ENCODE measurements at regions not wholly inside any gene's neighbourhood (a gene's known extent, or its start where the extent isn't known, plus 50 kb on each side); places are given as distances from the start of the nearest gene placed in this dataset.

DNA sequence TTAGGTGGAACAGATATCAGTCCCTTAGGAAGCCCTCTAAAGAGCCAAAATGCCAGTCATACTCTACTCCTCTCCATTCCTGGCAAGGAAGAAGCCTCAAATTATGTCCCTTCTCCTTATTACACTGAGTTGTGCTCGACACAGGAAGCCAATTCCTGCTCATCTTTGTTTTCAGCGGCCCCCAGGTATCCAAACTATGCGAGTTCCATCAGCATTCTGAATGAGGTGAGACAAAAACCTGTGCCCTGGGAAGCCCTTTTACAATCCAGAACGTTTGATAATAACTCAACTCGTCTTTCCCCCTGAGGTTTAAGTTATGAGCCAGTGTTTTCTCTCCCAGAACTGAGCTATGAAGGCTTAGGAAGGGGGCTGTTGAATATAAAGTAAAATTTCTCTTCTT, 580.5 kb downstream of the NXPH1 start:
- Histone ChIP-seq H4K20me1 (ENCODE audit: insufficient read depth, low read length) (no peaks in the 10 kb centered on the region), H3K4me3 (ENCODE audit: low read depth, low read length, poor library complexity, severe bottlenecking) (no peak overlapping the region), H3K9me2 (ENCODE audit: low read depth, low read length) (no peaks in the 10 kb centered on the region), H2AFZ (ENCODE audit: low read length) (no peak overlapping the region), H3K27me3 (ENCODE audit: insufficient read depth, low read length) (no peaks in the 10 kb centered on the region), H3K4me1 (ENCODE audit: insufficient read depth, low read length, severe bottlenecking) (no peaks in the 10 kb centered on the region), H3K4me2 (ENCODE audit: low read length) (no peak overlapping the region), H3F3A (ENCODE audit: insufficient read depth, low read length) (no peaks in the 10 kb centered on the region), H3K79me2 (ENCODE audit: insufficient read depth, low read length) (no peaks in the 10 kb centered on the region), H3K9me3 (ENCODE audit: low read length) (no peaks in the 10 kb centered on the region), H3K27ac (ENCODE audit: low read depth, low read length, poor library complexity, severe bottlenecking) (no peak overlapping the region), H3K36me3 (ENCODE audit: insufficient read depth, low read length) (no peaks in the 10 kb centered on the region), H3K9ac (ENCODE audit: low read length) (no peak overlapping the region)
- TF ChIP-seq EZH2 (IDR thresholded peaks at IDR 0.05; ENCODE audit: borderline replicate concordance, low read length), result no peak
- TF ChIP-seq, protein P1, sequence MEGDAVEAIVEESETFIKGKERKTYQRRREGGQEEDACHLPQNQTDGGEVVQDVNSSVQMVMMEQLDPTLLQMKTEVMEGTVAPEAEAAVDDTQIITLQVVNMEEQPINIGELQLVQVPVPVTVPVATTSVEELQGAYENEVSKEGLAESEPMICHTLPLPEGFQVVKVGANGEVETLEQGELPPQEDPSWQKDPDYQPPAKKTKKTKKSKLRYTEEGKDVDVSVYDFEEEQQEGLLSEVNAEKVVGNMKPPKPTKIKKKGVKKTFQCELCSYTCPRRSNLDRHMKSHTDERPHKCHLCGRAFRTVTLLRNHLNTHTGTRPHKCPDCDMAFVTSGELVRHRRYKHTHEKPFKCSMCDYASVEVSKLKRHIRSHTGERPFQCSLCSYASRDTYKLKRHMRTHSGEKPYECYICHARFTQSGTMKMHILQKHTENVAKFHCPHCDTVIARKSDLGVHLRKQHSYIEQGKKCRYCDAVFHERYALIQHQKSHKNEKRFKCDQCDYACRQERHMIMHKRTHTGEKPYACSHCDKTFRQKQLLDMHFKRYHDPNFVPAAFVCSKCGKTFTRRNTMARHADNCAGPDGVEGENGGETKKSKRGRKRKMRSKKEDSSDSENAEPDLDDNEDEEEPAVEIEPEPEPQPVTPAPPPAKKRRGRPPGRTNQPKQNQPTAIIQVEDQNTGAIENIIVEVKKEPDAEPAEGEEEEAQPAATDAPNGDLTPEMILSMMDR (IDR thresholded peaks at IDR 0.05; ENCODE audit: low read length), result no peak

DNA sequence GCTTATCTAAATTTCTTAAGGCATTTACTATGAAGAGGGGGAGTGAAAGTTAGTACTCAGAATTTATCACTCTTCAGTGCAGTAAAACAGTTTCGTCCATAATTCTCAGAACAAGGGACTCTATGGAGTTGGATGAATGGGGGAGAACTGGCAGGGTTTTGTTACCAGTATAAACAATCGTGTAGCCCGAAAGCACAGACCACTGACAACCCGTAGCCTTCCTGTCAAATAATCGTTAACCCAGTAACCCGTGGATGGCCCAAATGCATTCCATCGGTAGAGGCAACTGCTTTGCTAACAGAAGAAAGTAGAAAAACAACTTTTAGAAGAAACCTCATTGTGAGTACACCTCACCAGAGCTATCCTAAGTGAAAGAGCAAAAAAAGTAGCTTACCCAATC, 583.9 kb downstream of the NXPH1 start:
- H3K79me2 ChIP-seq (ENCODE audit: insufficient read depth, low read length), result no peaks in the 10 kb centered on the region
- H3K9me3 ChIP-seq (ENCODE audit: low read length), result no peaks in the 10 kb centered on the region
- no peaks in the 10 kb centered on the region for H3K4me1 ChIP-seq (ENCODE audit: insufficient read depth, low read length, severe bottlenecking)
- H3K27ac ChIP-seq (ENCODE audit: low read depth, low read length, poor library complexity, severe bottlenecking), result no peak overlapping the region
- TF ChIP-seq EZH2 (IDR thresholded peaks at IDR 0.05; ENCODE audit: borderline replicate concordance, low read length), result no peak
- TF ChIP-seq, protein P1 (IDR thresholded peaks at IDR 0.05; ENCODE audit: low read length), result no peak
- no peak overlapping the region for H2AFZ ChIP-seq (ENCODE audit: low read length)
- H3K9ac ChIP-seq (ENCODE audit: low read length), result no peak overlapping the region
- no peak overlapping the region for H3K4me2 ChIP-seq (ENCODE audit: low read length)
- H3K4me3 ChIP-seq (ENCODE audit: low read depth, low read length, poor library complexity, severe bottlenecking), result no peak overlapping the region
- H3F3A ChIP-seq (ENCODE audit: insufficient read depth, low read length), result no peaks in the 10 kb centered on the region
- H3K27me3 ChIP-seq (ENCODE audit: insufficient read depth, low read length), result no peaks in the 10 kb centered on the region
- H3K9me2 ChIP-seq (ENCODE audit: low read depth, low read length), result no peaks in the 10 kb centered on the region
- H3K36me3 ChIP-seq (ENCODE audit: insufficient read depth, low read length), result no peaks in the 10 kb centered on the region
- H4K20me1 ChIP-seq (ENCODE audit: insufficient read depth, low read length), result no peaks in the 10 kb centered on the region

DNA sequence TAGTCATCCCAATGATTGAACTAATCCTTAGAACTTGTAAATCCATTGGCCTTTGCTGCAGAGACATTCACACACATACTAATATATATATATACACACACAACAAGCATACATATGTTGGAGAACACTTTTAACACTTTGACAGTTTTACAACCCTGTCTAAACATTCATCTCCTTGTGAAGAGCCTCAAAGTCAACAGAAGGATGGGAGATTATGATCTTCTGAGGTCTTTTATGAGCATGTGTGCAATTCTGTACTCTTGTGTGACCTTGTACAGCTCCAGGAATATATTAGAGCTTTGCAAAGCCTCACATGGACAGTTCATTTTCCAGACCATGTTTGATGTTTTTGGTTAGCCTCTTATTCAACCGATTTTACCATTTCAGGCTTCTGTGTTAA, 589.0 kb downstream of the NXPH1 start:
- no peak for TF ChIP-seq EZH2 (IDR thresholded peaks at IDR 0.05; ENCODE audit: borderline replicate concordance, low read length)
- TF ChIP-seq, protein P1 (IDR thresholded peaks at IDR 0.05; ENCODE audit: low read length), result no peak
- Histone ChIP-seq H3K9me2 (ENCODE audit: low read depth, low read length) (no peaks in the 10 kb centered on the region), H3K9ac (ENCODE audit: low read length) (no peak overlapping the region), H3K36me3 (ENCODE audit: insufficient read depth, low read length) (no peaks in the 10 kb centered on the region), H3K79me2 (ENCODE audit: insufficient read depth, low read length) (no peaks in the 10 kb centered on the region), H3F3A (ENCODE audit: insufficient read depth, low read length) (no peaks in the 10 kb centered on the region), H3K4me2 (ENCODE audit: low read length) (no peak overlapping the region), H3K4me3 (ENCODE audit: low read depth, low read length, poor library complexity, severe bottlenecking) (no peak overlapping the region), H3K4me1 (ENCODE audit: insufficient read depth, low read length, severe bottlenecking) (no peaks in the 10 kb centered on the region), H3K27ac (ENCODE audit: low read depth, low read length, poor library complexity, severe bottlenecking) (no peak overlapping the region), H2AFZ (ENCODE audit: low read length) (no peak overlapping the region), H3K9me3 (ENCODE audit: low read length) (no peaks in the 10 kb centered on the region), H3K27me3 (ENCODE audit: insufficient read depth, low read length) (no peaks in the 10 kb centered on the region), H4K20me1 (ENCODE audit: insufficient read depth, low read length) (no peaks in the 10 kb centered on the region)

Measured in OCI-LY1 (cell line).